T47D (cell line): ENCODE measurements at regions not wholly inside any gene's neighbourhood (a gene's known extent, or its start where the extent isn't known, plus 50 kb on each side); places are given as distances from the start of the nearest gene placed in this dataset.

ENCODE experiments used
- DNase-seq, 2 experiments: peaks; one replicate each; pipeline versions ENCODE4 v3.0.0 to v3.0.0-alpha.2; 2011 to 2012; ENCODE audit warnings: low read depth in 1 of 2, low spot score in 1 of 2
- JUND ChIP-seq: IDR thresholded peaks from 2 replicates; pipeline ENCODE4 v1.6.1; 2012; ENCODE audit warnings: low read depth
- in situ Hi-C: cut with HindIII; loops from 2 replicates; pipeline ENCODE4 v1.10.0; 2016; ENCODE audit warnings: low sequenced_read_pairs, low pct_unique_long_range_greater_than_20kb

GRCh38 chr20:24273251-24273650 lies 196.2 kb upstream of the SYNDIG1 start:
- no peak for TF ChIP-seq JUND
- in situ Hi-C loops: no loop called here
- no peak for DNase-seq

GRCh38 chr20:24261351-24261750 lies 208.1 kb upstream of the SYNDIG1 start:
- in situ Hi-C loops: no loop called here
- DNase-seq: no peak
- TF ChIP-seq JUND: no peak

- DNase-seq: no peak
- in situ Hi-C loops: no loop called here
- no peak for TF ChIP-seq JUND
Measured at GRCh38 chr20:24257171-24257570, 212.3 kb upstream of the SYNDIG1 start.

GRCh38 chr20:24256307-24256706 lies 213.1 kb upstream of the SYNDIG1 start:
- in situ Hi-C loops: no loop called here
- no peak for DNase-seq
- no peak for TF ChIP-seq JUND

GRCh38 chr20:24254480-24254879 lies 214.9 kb upstream of the SYNDIG1 start:
- in situ Hi-C loops: no loop called here
- no peak for DNase-seq

GRCh38 chr20:24253321-24253720 lies 216.1 kb upstream of the SYNDIG1 start:
- in situ Hi-C loops: no loop called here
- no peak for DNase-seq
- no peak for TF ChIP-seq JUND

More at GRCh38 chr20:24254480-24254879, 214.9 kb upstream of the SYNDIG1 start:
- TF ChIP-seq JUND: no peak

GRCh38 chr20:24245094-24245493 lies 224.3 kb upstream of the SYNDIG1 start:
- in situ Hi-C loops: no loop called here
- no peak for TF ChIP-seq JUND
- no peak for DNase-seq

- in situ Hi-C loops: no loop called here
- DNase-seq: no peak
- TF ChIP-seq JUND: no peak
Measured at GRCh38 chr20:24242763-24243162, 226.7 kb upstream of the SYNDIG1 start.

GRCh38 chr20:24241466-24241865 lies 228.0 kb upstream of the SYNDIG1 start:
- in situ Hi-C loops: no loop called here
- no peak for DNase-seq
- no peak for TF ChIP-seq JUND

- no peak for TF ChIP-seq JUND
- in situ Hi-C loops: no loop called here
- no peak for DNase-seq
Measured at GRCh38 chr20:24236963-24237362, 232.5 kb upstream of the SYNDIG1 start.

GRCh38 chr20:24236201-24236600 lies 233.2 kb upstream of the SYNDIG1 start:
- TF ChIP-seq JUND: no peak
- no peak for DNase-seq
- in situ Hi-C loops: no loop called here

GRCh38 chr20:24235296-24236175 lies 233.9 kb upstream of the SYNDIG1 start:
- no peak for DNase-seq
- TF ChIP-seq JUND: no peak
- in situ Hi-C loops: no loop called here

- DNase-seq: no peak
- in situ Hi-C loops: no loop called here
- no peak for TF ChIP-seq JUND
Measured at GRCh38 chr20:24227600-24227999, 239.0 kb upstream of the GGTLC1 start.

- TF ChIP-seq JUND: no peak
- in situ Hi-C loops: no loop called here
Measured at GRCh38 chr20:24212494-24212893, 223.9 kb upstream of the GGTLC1 start.

More at GRCh38 chr20:24212494-24212893, 223.9 kb upstream of the GGTLC1 start:
- no peak for DNase-seq
